ENCODE measurements at regions not wholly inside any gene's neighbourhood (a gene's known extent, or its start where the extent isn't known, plus 50 kb on each side); places are given as distances from the start of the nearest gene placed in this dataset.

DNA sequence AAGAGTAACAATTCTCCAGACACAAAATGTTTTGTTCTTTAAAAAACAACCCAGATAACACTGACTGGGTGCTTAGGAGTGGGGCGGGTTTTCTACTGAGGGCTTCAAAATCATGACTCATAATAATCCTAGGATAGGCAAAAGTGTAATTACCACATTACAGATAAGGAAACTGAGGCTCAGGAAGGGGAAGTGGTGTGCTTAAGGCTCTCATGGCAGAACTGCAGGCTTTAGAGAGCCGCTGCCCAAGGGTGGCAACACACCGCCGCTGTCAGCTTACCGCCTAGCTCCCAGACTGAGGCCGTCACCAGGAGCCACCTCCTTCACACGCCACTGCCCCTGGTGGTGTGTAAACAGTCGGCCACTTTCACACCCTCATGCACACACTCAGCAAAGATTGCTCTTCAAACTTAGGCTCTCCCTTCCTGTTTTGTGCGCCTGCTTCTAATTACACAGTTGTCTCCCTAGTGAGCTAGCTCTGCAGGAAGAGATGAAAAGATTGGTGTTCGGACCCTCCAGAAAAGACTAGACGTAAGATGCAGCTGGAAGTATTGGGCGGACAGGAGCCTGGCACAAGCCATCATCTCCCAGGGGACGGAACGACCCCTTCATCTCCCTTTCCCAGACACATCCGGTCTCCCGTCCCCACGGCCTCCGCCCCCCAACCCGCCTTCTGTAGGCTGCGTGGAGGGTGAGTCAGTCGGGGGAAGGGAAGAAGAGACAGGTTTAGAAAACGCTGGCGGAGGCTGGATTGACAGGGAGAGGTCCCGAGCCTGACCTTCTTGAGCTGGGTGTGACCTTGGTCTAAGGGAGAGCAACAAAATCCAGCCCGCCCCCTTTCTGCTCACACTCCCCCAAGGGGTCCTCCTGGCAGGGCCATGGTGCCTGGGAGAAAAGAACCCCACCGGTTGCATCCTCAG, 162.7 kb downstream of the SYK start:
- H3K4me3 ChIP-seq, result no peak overlapping the region
- no peaks in the 10 kb centered on the region for H3K9me3 ChIP-seq (ENCODE audit: low read depth, low read length)
- no peak overlapping the region for H3K9ac ChIP-seq (ENCODE audit: insufficient read length)
- H3K36me3 ChIP-seq (ENCODE audit: insufficient read depth, low read length), result no peaks in the 10 kb centered on the region
- no peak for TF ChIP-seq EZH2 (IDR thresholded peaks at IDR 0.05)
- no peak for TF ChIP-seq POLR2AphosphoS5 (IDR thresholded peaks at IDR 0.05; ENCODE audit: borderline replicate concordance, low read depth, low read length)
- TF ChIP-seq FOXP2 (optimal IDR thresholded peaks at IDR 0.05; ENCODE audit: control extremely low read depth, extremely low read length, insufficient read depth), result no peak
- no peak for DNase-seq (ENCODE audit: low read depth, low spot score)
- no peak overlapping the region for H3K27ac ChIP-seq

GRCh38 chr9:90965226-90966030, 163.8 kb downstream of the SYK start:
- TF ChIP-seq FOXP2 (optimal IDR thresholded peaks at IDR 0.05; ENCODE audit: control extremely low read depth, extremely low read length, insufficient read depth) (no peak), EZH2 (IDR thresholded peaks at IDR 0.05) (no peak), POLR2AphosphoS5 (IDR thresholded peaks at IDR 0.05; ENCODE audit: borderline replicate concordance, low read depth, low read length) (no peak)
- no peak overlapping the region for H3K4me3 ChIP-seq

GRCh38 chr9:90966031-90966290, 164.3 kb downstream of the SYK start:
- H3K4me3 ChIP-seq, result no peak overlapping the region
- no peaks in the 10 kb centered on the region for H3K9me3 ChIP-seq (ENCODE audit: low read depth, low read length)
- no peak for TF ChIP-seq FOXP2 (optimal IDR thresholded peaks at IDR 0.05; ENCODE audit: control extremely low read depth, extremely low read length, insufficient read depth)
- TF ChIP-seq POLR2AphosphoS5 (IDR thresholded peaks at IDR 0.05; ENCODE audit: borderline replicate concordance, low read depth, low read length), result no peak
- no peak for TF ChIP-seq EZH2 (IDR thresholded peaks at IDR 0.05)
- no peak for DNase-seq (ENCODE audit: low read depth, low spot score)
- H3K36me3 ChIP-seq (ENCODE audit: insufficient read depth, low read length), result no peaks in the 10 kb centered on the region
- H3K9ac ChIP-seq (ENCODE audit: insufficient read length), result no peak overlapping the region
- no peak overlapping the region for H3K27ac ChIP-seq

More at GRCh38 chr9:90965226-90966030, 163.8 kb downstream of the SYK start:
- no peak overlapping the region for H3K9ac ChIP-seq (ENCODE audit: insufficient read length)
- H3K36me3 ChIP-seq (ENCODE audit: insufficient read depth, low read length), result no peaks in the 10 kb centered on the region
- DNase-seq (ENCODE audit: low read depth, low spot score), result no peak
- H3K9me3 ChIP-seq (ENCODE audit: low read depth, low read length), result no peaks in the 10 kb centered on the region
- H3K27ac ChIP-seq, result no peak overlapping the region

GRCh38 chr9:90966480-90967144, 165.0 kb downstream of the SYK start:
- DNase-seq (ENCODE audit: low read depth, low spot score), result no peak
- Histone ChIP-seq H3K4me3 (no peak overlapping the region), H3K36me3 (ENCODE audit: insufficient read depth, low read length) (no peaks in the 10 kb centered on the region), H3K9ac (ENCODE audit: insufficient read length) (no peak overlapping the region), H3K9me3 (ENCODE audit: low read depth, low read length) (no peaks in the 10 kb centered on the region), H3K27ac (no peak overlapping the region)
- TF ChIP-seq FOXP2 (optimal IDR thresholded peaks at IDR 0.05; ENCODE audit: control extremely low read depth, extremely low read length, insufficient read depth) (no peak), EZH2 (IDR thresholded peaks at IDR 0.05) (no peak), POLR2AphosphoS5 (IDR thresholded peaks at IDR 0.05; ENCODE audit: borderline replicate concordance, low read depth, low read length) (no peak)

- no peak overlapping the region for H3K27ac ChIP-seq
- TF ChIP-seq POLR2AphosphoS5 (IDR thresholded peaks at IDR 0.05; ENCODE audit: borderline replicate concordance, low read depth, low read length) (no peak), EZH2 (IDR thresholded peaks at IDR 0.05) (no peak), FOXP2 (optimal IDR thresholded peaks at IDR 0.05; ENCODE audit: control extremely low read depth, extremely low read length, insufficient read depth) (no peak)
- no peak overlapping the region for H3K4me3 ChIP-seq
- no peaks in the 10 kb centered on the region for H3K36me3 ChIP-seq (ENCODE audit: insufficient read depth, low read length)
- H3K9me3 ChIP-seq (ENCODE audit: low read depth, low read length), result no peaks in the 10 kb centered on the region
- H3K9ac ChIP-seq (ENCODE audit: insufficient read length), result no peak overlapping the region
- no peak for DNase-seq (ENCODE audit: low read depth, low spot score)
Measured at GRCh38 chr9:90967145-90967538, 165.5 kb downstream of the SYK start.

DNA sequence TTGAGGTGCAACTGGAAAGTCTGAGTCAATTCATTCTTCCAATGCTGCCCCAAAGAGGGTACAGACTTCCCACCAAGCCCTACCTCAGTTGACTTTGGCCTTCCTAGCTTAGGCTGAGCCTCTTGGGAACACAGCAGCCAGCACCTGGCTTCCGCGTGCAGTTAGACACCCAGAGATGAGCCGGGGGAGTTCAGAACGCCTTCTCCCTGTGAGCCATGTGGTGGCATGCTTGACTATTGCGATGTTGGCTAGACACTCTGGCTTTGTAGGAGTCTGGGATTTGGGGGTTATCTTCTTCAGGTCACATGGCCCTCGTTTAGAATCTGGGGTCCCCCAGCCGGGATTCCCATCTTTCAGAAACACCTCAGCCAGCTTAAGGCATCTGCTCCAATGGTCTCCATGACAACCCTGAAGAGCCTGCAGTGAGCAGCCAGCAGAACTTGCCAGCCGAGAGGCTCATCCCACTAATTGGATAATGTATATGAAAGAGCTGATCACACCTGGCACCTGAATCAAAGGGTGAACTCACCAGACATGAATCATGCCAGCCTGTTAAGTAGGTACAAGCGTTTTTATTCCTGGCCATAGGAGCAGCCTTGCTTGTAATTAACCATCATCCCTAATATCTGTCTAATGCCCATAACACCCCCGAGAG, 167.5 kb downstream of the SYK start:
- no peak overlapping the region for H3K9ac ChIP-seq (ENCODE audit: insufficient read length)
- H3K9me3 ChIP-seq (ENCODE audit: low read depth, low read length), result no peaks in the 10 kb centered on the region
- no peak overlapping the region for H3K27ac ChIP-seq
- TF ChIP-seq POLR2AphosphoS5 (IDR thresholded peaks at IDR 0.05; ENCODE audit: borderline replicate concordance, low read depth, low read length), result no peak
- no peak for TF ChIP-seq FOXP2 (optimal IDR thresholded peaks at IDR 0.05; ENCODE audit: control extremely low read depth, extremely low read length, insufficient read depth)
- no peak for TF ChIP-seq EZH2 (IDR thresholded peaks at IDR 0.05)
- H3K4me3 ChIP-seq, result no peak overlapping the region
- no peak for DNase-seq (ENCODE audit: low read depth, low spot score)
- no peaks in the 10 kb centered on the region for H3K36me3 ChIP-seq (ENCODE audit: insufficient read depth, low read length)

DNA sequence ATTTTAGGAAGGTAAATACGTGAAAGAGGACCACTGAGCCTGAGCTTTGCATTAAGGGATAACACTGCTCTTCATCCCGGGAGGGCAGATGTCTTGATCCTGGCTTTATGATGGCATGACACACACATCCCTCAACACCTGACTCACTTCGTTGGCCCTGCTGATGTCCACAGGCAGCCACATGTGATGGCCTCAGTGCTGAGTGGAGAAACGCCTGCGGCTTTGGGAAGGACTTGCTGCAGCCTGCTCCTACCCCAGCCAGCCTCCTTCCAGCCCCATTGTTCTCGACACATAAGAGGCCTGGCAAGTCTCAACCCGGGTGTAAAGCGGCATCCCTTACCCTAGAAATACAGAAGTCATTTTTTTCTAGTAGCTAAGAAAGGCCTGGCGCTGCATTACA, 169.0 kb downstream of the SYK start:
- no peak overlapping the region for H3K9ac ChIP-seq (ENCODE audit: insufficient read length)
- H3K4me3 ChIP-seq, result no peak overlapping the region
- TF ChIP-seq FOXP2 (optimal IDR thresholded peaks at IDR 0.05; ENCODE audit: control extremely low read depth, extremely low read length, insufficient read depth) (no peak), EZH2 (IDR thresholded peaks at IDR 0.05) (no peak), POLR2AphosphoS5 (IDR thresholded peaks at IDR 0.05; ENCODE audit: borderline replicate concordance, low read depth, low read length) (no peak)
- no peak for DNase-seq (ENCODE audit: low read depth, low spot score)
- H3K9me3 ChIP-seq (ENCODE audit: low read depth, low read length), result no peaks in the 10 kb centered on the region
- H3K27ac ChIP-seq, result no peak overlapping the region
- no peaks in the 10 kb centered on the region for H3K36me3 ChIP-seq (ENCODE audit: insufficient read depth, low read length)
